WTC11 (cell line): ENCODE measurements at regions not wholly inside any gene's neighbourhood (a gene's known extent, or its start where the extent isn't known, plus 50 kb on each side); places are given as distances from the start of the nearest gene placed in this dataset.

Source experiments
- ATAC-seq: fragments of 200-7000 bp; cut with Tn5 transposase; 2 replicates; pipeline ENCODE4 v1.10.0; 2021; ENCODE audit warnings: mild to moderate bottlenecking, moderate library complexity
- CTCF ChIA-PET: fragments of 300-600 bp; sonication (Branson Sonifier 250); formaldehyde crosslinking; loops from one replicate; lab custom pipeline; 2021; ENCODE audit warnings: antibody characterized with exemption; lab: Charles Lee
- POLR2A ChIA-PET: fragments of 350-600 bp; sonication (Branson Sonifier 250); formaldehyde crosslinking; loops from one replicate; lab custom pipeline; 2021; ENCODE audit warnings: antibody characterized with exemption; lab: Charles Lee
- DNase-seq: peaks from one replicate; pipeline ENCODE4 v3.0.0; 2021; ENCODE audit warnings: low spot score
- H3K27ac Mint-ChIP-seq: 2 replicates; pipeline ENCODE4 v1.8.0; 2021; ENCODE audit warnings: mixed read lengths
- H3K27me3 Mint-ChIP-seq: 2 replicates; pipeline ENCODE4 v1.8.0; 2021; ENCODE audit warnings: low read depth, mild to moderate bottlenecking, moderate library complexity, mixed read lengths
- H3K36me3 Mint-ChIP-seq: 2 replicates; pipeline ENCODE4 v1.8.0; 2021; ENCODE audit warnings: mixed read lengths
- H3K4me1 Mint-ChIP-seq: 2 replicates; pipeline ENCODE4 v1.8.0; 2022; ENCODE audit warnings: mixed read lengths
- H3K4me3 Mint-ChIP-seq: 2 replicates; pipeline ENCODE4 v1.8.0; 2021; ENCODE audit warnings: mild to moderate bottlenecking, moderate library complexity, mixed read lengths
- H3K9me3 Mint-ChIP-seq: 2 replicates; pipeline ENCODE4 v1.8.0; 2021; ENCODE audit warnings: mixed read lengths
- ELF4 ChIP-seq: sonication (generic); formaldehyde crosslinking; IDR thresholded peaks from 2 replicates; pipeline ENCODE4 v1.8.1; 2022; ENCODE audit warnings: low read depth, mild to moderate bottlenecking, moderate library complexity, missing genetic modification reagents
- ETV6 ChIP-seq: sonication (generic); formaldehyde crosslinking; IDR thresholded peaks from 2 replicates; pipeline ENCODE4 v1.8.1; 2022; ENCODE audit warnings: mild to moderate bottlenecking, missing genetic modification reagents
- GRHL2 ChIP-seq: fragments of 250-450 bp; sonication (Bioruptor Pico); IDR thresholded peaks from 2 replicates; pipeline ENCODE4 v1.8.0; 2022; ENCODE audit warnings: mild to moderate bottlenecking, moderate library complexity; ENCODE audit not compliant: insufficient replicate concordance, severe bottlenecking
- IRF2 ChIP-seq: sonication (generic); formaldehyde crosslinking; IDR thresholded peaks from 2 replicates; pipeline ENCODE4 v1.8.0; 2022; ENCODE audit warnings: low read depth, missing genetic modification reagents, borderline replicate concordance
- JUN ChIP-seq: sonication (generic); formaldehyde crosslinking; IDR thresholded peaks from 2 replicates; pipeline ENCODE4 v1.8.0; 2023; ENCODE audit warnings: mild to moderate bottlenecking, missing genetic modification reagents
- SMAD3 ChIP-seq: sonication (generic); formaldehyde crosslinking; IDR thresholded peaks from 2 replicates; pipeline ENCODE4 v1.8.0; 2022; ENCODE audit warnings: missing genetic modification reagents, mild to moderate bottlenecking, borderline replicate concordance
- TCF7 ChIP-seq: sonication (generic); formaldehyde crosslinking; IDR thresholded peaks from 2 replicates; pipeline ENCODE4 v1.8.0; 2022; ENCODE audit warnings: mild to moderate bottlenecking, low read depth, missing genetic modification reagents, moderate library complexity
- ZNF138 ChIP-seq: sonication (generic); formaldehyde crosslinking; conservative IDR thresholded peaks from 2 replicates; pipeline ENCODE4 v1.8.1; 2022; ENCODE audit warnings: mild to moderate bottlenecking, moderate library complexity, missing genetic modification reagents
- ZNF423 ChIP-seq: fragments of 250-450 bp; sonication (Bioruptor Pico); IDR thresholded peaks from 2 replicates; pipeline ENCODE4 v2.1.2; 2022; ENCODE audit warnings: mild to moderate bottlenecking, moderate library complexity
- TF ChIP-seq, protein P1 (sequence below): sonication (generic); formaldehyde crosslinking; IDR thresholded peaks from 2 replicates; pipeline ENCODE4 v1.8.0; 2022; ENCODE audit warnings: mild to moderate bottlenecking, missing genetic modification reagents
- TF ChIP-seq, protein P2 (sequence below): sonication (generic); formaldehyde crosslinking; IDR thresholded peaks from 2 replicates; pipeline ENCODE4 v1.8.1; 2022; ENCODE audit warnings: low read depth, missing genetic modification reagents, borderline replicate concordance
- TF ChIP-seq, protein P3 (sequence below): fragments of 250-450 bp; sonication (Bioruptor Pico); conservative IDR thresholded peaks from 2 replicates; pipeline ENCODE4 v1.9.0; 2021; ENCODE audit warnings: mild to moderate bottlenecking
- TF ChIP-seq, protein P4 (sequence below): sonication (generic); formaldehyde crosslinking; IDR thresholded peaks from 2 replicates; pipeline ENCODE4 v1.8.0; 2023; ENCODE audit warnings: missing genetic modification reagents, mild to moderate bottlenecking, borderline replicate concordance
- TF ChIP-seq, protein P5 (sequence below): fragments of 200-600 bp; IDR thresholded peaks from 2 replicates; pipeline ENCODE4 v1.8.0; 2022; ENCODE audit warnings: antibody characterized with exemption
- TF ChIP-seq, protein P6 (sequence below): sonication (generic); formaldehyde crosslinking; IDR thresholded peaks from 2 replicates; pipeline ENCODE4 v1.8.1; 2022; ENCODE audit warnings: low read depth, mild to moderate bottlenecking, moderate library complexity, missing genetic modification reagents, borderline replicate concordance

DNA sequence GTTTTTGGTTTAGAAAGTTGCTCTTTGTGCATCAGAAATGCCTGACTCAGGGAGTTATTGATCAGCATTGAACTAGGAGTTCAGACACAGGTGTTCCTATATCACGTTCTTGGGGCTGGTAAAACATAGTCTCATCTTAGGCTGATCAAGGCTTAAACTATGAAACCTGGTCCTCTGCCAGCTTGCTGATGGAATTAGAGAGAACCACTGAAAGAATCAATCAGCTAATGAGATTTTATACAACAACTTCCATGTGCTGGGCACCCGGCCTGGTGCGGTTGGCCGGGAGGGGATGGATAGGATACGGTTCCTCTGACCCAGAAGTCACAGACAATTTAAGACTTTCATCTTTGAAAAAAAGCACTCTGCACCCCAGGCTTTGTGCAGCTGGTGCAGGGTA, 164.9 kb downstream of the RDH14 start (continued):
- TF ChIP-seq, protein P1, sequence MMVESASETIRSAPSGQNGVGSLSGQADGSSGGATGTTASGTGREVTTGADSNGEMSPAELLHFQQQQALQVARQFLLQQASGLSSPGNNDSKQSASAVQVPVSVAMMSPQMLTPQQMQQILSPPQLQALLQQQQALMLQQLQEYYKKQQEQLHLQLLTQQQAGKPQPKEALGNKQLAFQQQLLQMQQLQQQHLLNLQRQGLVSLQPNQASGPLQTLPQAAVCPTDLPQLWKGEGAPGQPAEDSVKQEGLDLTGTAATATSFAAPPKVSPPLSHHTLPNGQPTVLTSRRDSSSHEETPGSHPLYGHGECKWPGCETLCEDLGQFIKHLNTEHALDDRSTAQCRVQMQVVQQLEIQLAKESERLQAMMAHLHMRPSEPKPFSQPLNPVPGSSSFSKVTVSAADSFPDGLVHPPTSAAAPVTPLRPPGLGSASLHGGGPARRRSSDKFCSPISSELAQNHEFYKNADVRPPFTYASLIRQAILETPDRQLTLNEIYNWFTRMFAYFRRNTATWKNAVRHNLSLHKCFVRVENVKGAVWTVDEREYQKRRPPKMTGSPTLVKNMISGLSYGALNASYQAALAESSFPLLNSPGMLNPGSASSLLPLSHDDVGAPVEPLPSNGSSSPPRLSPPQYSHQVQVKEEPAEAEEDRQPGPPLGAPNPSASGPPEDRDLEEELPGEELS (CRISPR knock-in tag) = no peak
- TF ChIP-seq, protein P2, sequence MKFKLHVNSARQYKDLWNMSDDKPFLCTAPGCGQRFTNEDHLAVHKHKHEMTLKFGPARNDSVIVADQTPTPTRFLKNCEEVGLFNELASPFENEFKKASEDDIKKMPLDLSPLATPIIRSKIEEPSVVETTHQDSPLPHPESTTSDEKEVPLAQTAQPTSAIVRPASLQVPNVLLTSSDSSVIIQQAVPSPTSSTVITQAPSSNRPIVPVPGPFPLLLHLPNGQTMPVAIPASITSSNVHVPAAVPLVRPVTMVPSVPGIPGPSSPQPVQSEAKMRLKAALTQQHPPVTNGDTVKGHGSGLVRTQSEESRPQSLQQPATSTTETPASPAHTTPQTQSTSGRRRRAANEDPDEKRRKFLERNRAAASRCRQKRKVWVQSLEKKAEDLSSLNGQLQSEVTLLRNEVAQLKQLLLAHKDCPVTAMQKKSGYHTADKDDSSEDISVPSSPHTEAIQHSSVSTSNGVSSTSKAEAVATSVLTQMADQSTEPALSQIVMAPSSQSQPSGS = no peak
- TF ChIP-seq, protein P3, sequence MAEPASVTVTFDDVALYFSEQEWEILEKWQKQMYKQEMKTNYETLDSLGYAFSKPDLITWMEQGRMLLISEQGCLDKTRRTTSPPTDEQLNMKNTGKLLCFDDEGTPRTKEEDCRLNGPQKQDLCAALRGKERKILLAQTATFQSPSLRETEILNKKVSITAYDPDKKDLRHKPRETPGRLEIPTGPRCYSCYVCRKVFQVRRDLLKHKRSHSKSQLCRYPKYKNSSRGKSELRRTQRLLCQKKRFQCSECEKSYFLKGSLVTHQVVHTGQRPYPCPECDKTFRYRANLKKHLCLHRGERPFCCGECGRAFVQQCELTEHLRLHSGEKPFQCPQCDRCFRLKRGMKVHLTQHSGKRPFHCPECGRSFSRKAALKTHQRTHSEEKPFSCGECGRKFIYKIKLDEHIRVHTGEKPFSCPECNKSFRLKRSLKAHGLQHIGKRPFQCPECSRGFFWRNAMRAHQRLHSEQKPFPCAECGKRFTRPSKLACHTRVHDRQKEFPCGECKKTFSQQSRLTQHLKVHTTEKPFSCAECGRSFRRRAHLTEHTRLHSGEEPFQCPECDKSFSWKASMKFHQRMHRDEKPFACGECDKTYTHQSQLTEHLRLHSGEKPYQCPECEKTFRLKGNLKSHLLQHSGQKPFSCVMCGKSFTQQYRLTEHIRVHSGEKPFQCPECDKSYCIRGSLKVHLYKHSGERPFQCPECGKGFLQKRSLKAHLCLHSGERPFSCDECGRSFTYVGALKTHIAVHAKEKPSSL (CRISPR knock-in tag) = no peak
- no peak for TF ChIP-seq ELF4 (CRISPR knock-in tag)

DNA sequence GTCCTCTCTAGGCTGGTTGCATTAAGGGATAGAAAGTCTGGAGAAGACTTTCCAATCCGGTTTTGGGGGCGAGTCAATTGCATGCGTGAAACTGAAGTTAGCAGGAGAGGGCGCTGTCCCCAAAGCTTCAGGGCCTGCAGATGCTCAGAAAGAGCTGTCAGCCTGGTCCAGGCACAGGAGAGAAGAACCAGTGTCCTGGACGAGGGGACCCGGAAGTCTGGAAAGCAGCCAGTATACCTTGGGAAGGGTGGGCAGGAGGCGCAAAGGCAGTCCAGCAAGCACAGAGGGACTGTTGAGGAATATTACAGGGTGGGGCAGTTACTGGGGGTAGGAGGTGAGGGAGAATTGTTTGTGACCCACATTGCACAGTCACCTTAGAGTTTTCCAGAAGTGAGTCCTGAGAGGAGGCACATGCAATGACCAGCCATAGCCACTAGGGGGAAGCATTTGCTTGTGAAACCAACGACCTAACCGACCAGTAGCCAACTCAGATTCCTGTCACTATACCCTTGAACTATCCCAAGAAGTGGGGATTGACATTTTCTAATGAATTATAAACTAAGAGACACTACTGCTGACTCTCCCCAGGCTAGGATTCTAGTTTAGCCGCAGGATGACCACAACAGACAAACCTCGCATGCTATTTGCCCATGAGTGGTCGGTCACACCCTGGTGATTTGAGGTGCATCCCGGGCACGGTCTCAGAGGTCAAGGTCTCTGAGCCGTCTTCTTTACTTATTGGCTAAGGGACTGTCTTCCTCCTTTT, 172.8 kb downstream of the RDH14 start:
- Mint-ChIP-seq H3K9me3 (no peaks in the 10 kb centered on the region), H3K27ac (no peak overlapping the region), H3K4me1 (no peaks in the 10 kb centered on the region), H3K27me3 (no peaks in the 10 kb centered on the region), H3K36me3 (no peaks in the 10 kb centered on the region), H3K4me3 (no peak overlapping the region)
- POLR2A ChIA-PET = interaction anchor here (0.6 to 1.0 kb wide), 2 partner anchors 173 to 1261 kb away, joined by 3 to 4 read pairs; partner anchors contain the start of gene RDH14
- CTCF ChIA-PET = interaction anchor here (0.6 to 2.5 kb wide), 26 partner anchors 10 to 1476 kb away, joined by 3 to 14 read pairs (median 4); partner anchors contain the start of genes OSR1 and RDH14
- DNase-seq = peak; percentile 87
- no peak for TF ChIP-seq TCF7 (CRISPR knock-in tag)
- no peak for TF ChIP-seq SMAD3 (CRISPR knock-in tag)
- TF ChIP-seq ETV6 = peak; percentile 33; the same call in 1 of the 2 replicates
- no peak for TF ChIP-seq GRHL2 (CRISPR knock-in tag)
- TF ChIP-seq, protein P4, sequence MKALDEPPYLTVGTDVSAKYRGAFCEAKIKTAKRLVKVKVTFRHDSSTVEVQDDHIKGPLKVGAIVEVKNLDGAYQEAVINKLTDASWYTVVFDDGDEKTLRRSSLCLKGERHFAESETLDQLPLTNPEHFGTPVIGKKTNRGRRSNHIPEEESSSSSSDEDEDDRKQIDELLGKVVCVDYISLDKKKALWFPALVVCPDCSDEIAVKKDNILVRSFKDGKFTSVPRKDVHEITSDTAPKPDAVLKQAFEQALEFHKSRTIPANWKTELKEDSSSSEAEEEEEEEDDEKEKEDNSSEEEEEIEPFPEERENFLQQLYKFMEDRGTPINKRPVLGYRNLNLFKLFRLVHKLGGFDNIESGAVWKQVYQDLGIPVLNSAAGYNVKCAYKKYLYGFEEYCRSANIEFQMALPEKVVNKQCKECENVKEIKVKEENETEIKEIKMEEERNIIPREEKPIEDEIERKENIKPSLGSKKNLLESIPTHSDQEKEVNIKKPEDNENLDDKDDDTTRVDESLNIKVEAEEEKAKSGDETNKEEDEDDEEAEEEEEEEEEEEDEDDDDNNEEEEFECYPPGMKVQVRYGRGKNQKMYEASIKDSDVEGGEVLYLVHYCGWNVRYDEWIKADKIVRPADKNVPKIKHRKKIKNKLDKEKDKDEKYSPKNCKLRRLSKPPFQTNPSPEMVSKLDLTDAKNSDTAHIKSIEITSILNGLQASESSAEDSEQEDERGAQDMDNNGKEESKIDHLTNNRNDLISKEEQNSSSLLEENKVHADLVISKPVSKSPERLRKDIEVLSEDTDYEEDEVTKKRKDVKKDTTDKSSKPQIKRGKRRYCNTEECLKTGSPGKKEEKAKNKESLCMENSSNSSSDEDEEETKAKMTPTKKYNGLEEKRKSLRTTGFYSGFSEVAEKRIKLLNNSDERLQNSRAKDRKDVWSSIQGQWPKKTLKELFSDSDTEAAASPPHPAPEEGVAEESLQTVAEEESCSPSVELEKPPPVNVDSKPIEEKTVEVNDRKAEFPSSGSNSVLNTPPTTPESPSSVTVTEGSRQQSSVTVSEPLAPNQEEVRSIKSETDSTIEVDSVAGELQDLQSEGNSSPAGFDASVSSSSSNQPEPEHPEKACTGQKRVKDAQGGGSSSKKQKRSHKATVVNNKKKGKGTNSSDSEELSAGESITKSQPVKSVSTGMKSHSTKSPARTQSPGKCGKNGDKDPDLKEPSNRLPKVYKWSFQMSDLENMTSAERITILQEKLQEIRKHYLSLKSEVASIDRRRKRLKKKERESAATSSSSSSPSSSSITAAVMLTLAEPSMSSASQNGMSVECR (CRISPR knock-in tag) = no peak
- TF ChIP-seq, protein P5, sequence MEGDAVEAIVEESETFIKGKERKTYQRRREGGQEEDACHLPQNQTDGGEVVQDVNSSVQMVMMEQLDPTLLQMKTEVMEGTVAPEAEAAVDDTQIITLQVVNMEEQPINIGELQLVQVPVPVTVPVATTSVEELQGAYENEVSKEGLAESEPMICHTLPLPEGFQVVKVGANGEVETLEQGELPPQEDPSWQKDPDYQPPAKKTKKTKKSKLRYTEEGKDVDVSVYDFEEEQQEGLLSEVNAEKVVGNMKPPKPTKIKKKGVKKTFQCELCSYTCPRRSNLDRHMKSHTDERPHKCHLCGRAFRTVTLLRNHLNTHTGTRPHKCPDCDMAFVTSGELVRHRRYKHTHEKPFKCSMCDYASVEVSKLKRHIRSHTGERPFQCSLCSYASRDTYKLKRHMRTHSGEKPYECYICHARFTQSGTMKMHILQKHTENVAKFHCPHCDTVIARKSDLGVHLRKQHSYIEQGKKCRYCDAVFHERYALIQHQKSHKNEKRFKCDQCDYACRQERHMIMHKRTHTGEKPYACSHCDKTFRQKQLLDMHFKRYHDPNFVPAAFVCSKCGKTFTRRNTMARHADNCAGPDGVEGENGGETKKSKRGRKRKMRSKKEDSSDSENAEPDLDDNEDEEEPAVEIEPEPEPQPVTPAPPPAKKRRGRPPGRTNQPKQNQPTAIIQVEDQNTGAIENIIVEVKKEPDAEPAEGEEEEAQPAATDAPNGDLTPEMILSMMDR = peak; percentile 94
- no peak for TF ChIP-seq ZNF138 (CRISPR knock-in tag)
- TF ChIP-seq JUN = no peak
- TF ChIP-seq IRF2 (CRISPR knock-in tag) = no peak
- no peak for TF ChIP-seq ZNF423 (CRISPR knock-in tag)
- TF ChIP-seq, protein P6, sequence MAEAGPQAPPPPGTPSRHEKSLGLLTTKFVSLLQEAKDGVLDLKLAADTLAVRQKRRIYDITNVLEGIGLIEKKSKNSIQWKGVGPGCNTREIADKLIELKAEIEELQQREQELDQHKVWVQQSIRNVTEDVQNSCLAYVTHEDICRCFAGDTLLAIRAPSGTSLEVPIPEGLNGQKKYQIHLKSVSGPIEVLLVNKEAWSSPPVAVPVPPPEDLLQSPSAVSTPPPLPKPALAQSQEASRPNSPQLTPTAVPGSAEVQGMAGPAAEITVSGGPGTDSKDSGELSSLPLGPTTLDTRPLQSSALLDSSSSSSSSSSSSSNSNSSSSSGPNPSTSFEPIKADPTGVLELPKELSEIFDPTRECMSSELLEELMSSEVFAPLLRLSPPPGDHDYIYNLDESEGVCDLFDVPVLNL (CRISPR knock-in tag) = no peak
- TF ChIP-seq, protein P3 (CRISPR knock-in tag) = no peak
- peak; percentile 93 for ATAC-seq
